BLaER1 treated with 17β-estradiol and CSF1 and Interleukin-3, amounts not matched to agents 10 nM and 100 nM (cell line): ENCODE measurements at regions not wholly inside any gene's neighbourhood (a gene's known extent, or its start where the extent isn't known, plus 50 kb on each side); places are given as distances from the start of the nearest gene placed in this dataset.
"Not testable (repeated sequence)": the region's sequence is repeated elsewhere in the genome, so short reads cannot be mapped to it uniquely, and the experiment has no call there.

Source experiments
- H3K27ac ChIP-seq, 11 experiments: shearing (Covaris generic); formaldehyde crosslinking; 2 replicates each; pipeline ENCODE4 v1.8.1; 2022
- H3K27me3 ChIP-seq, 11 experiments: shearing (Covaris generic); formaldehyde crosslinking; 2 replicates each; pipeline ENCODE4 v1.8.1; 2022
- H3K36me3 ChIP-seq, 11 experiments: shearing (Covaris generic); formaldehyde crosslinking; 2 replicates each; pipeline ENCODE4 v1.8.1; 2022
- H3K4me1 ChIP-seq, 10 experiments: shearing (Covaris generic); formaldehyde crosslinking; 2 replicates each; pipeline ENCODE4 v1.8.1; 2022
- H3K4me2 ChIP-seq, 11 experiments: shearing (Covaris generic); formaldehyde crosslinking; 2 replicates each; pipeline ENCODE4 v1.8.1; 2022
- H3K4me3 ChIP-seq, 10 experiments: shearing (Covaris generic); formaldehyde crosslinking; 2 replicates each; pipeline ENCODE4 v1.8.1; 2022
- H3K9ac ChIP-seq, 11 experiments: shearing (Covaris generic); formaldehyde crosslinking; 2 replicates each; pipeline ENCODE4 v1.8.1; 2022
- H3K9me3 ChIP-seq, 11 experiments: shearing (Covaris generic); formaldehyde crosslinking; replicated peaks in 1 of 11; 2 replicates each; pipeline ENCODE4 v1.8.1; 2022
- H4K20me1 ChIP-seq, 11 experiments: shearing (Covaris generic); formaldehyde crosslinking; 2 replicates each; pipeline ENCODE4 v1.8.1; 2022
- Cebpa-rat ChIP-seq, 11 experiments: shearing (Covaris generic); IDR thresholded peaks; 2 replicates each; pipeline ENCODE4 v1.8.1; 2022

- Histone ChIP-seq H3K4me3 (no peak overlapping the region), H4K20me1 (peaks cover 0 to 21% (median 0%) of the 10 kb centered on the region in 11 experiments; a peak in 6 of 22 replicates), H3K4me1 (no peaks in the 10 kb centered on the region), H3K9me3 (no peaks in the 10 kb centered on the region), H3K36me3 (no peaks in the 10 kb centered on the region), H3K27ac (no peak overlapping the region), H3K9ac (no peak overlapping the region), H3K4me2 (no peak overlapping the region), H3K27me3 (peaks cover 0 to 97% (median 19%) of the 10 kb centered on the region in 11 experiments; a peak in 11 of 22 replicates)
- TF ChIP-seq Cebpa-rat (IDR thresholded peaks at IDR 0.05) = no peak
Measured at GRCh38 chr5:92548346-92548745, 1032.7 kb downstream of the NR2F1-AS1 start.

- no peak for TF ChIP-seq Cebpa-rat (IDR thresholded peaks at IDR 0.05)
- no peak overlapping the region for H3K27ac ChIP-seq
- peaks cover 0 to 13% (median 0%) of the 10 kb centered on the region in 11 experiments; a peak in 8 of 22 replicates for H3K9me3 ChIP-seq
- H3K4me3 ChIP-seq = no peak overlapping the region
- no peaks in the 10 kb centered on the region for H3K4me1 ChIP-seq
- H3K4me2 ChIP-seq = no peak overlapping the region
- no peaks in the 10 kb centered on the region for H3K36me3 ChIP-seq
- no peak overlapping the region for H3K9ac ChIP-seq
- H3K27me3 ChIP-seq = peaks cover 0 to 99% (median 3%) of the 10 kb centered on the region in 11 experiments; a peak in 11 of 22 replicates
- peaks cover 0 to 12% (median 0%) of the 10 kb centered on the region in 11 experiments; a peak in 5 of 22 replicates for H4K20me1 ChIP-seq
Measured at GRCh38 chr5:92544596-92544995, 1036.4 kb downstream of the NR2F1-AS1 start.

DNA sequence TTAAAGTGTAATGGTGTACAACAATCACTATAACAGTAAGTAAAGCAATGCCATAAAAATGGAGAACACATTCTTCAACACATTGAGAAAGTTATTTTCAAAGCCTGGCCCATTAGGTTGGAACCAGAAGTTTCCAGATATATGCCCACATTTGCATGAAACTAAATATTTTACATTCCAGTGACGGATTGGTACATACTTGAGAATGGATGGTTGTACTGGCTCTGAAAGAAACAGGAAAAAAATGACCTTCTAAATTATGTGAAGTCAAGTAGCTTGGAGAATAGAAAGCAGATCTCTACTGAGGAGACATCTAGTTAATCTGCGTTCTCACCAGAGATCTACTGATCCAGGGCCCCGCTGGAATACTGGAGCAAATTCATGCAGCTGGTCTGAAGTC lies 1037.0 kb downstream of the NR2F1-AS1 start:
- no peak overlapping the region for H3K4me2 ChIP-seq
- no peaks in the 10 kb centered on the region for H3K4me1 ChIP-seq
- no peak overlapping the region for H3K4me3 ChIP-seq
- H3K9ac ChIP-seq = no peak overlapping the region
- H3K27ac ChIP-seq = no peak overlapping the region
- H4K20me1 ChIP-seq = peaks cover 0 to 12% (median 0%) of the 10 kb centered on the region in 11 experiments; a peak in 5 of 22 replicates
- H3K27me3 ChIP-seq = peaks cover 0 to 99% (median 0%) of the 10 kb centered on the region in 11 experiments; a peak in 10 of 22 replicates
- no peak for TF ChIP-seq Cebpa-rat (IDR thresholded peaks at IDR 0.05)
- peaks cover 0 to 13% (median 0%) of the 10 kb centered on the region in 11 experiments; a peak in 8 of 22 replicates for H3K9me3 ChIP-seq
- H3K36me3 ChIP-seq = no peaks in the 10 kb centered on the region

DNA sequence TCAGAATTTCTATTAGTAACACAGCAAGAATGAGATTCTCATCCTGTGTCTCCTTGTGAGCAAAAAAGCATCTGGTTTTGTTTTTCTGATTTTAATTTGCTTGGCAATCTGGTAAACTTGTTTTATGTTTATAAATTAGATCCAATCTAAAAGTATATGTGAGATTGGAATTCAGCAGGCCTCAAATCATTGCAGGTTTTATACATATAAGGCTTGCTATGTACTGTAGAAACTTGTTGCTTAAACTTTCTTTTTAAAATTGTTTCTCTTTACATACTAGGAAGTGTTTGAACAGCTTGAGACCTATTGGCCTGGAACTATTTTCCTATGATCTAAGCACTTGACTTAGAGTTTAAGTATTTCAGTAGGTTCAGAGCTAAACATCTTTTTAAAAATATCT lies 1037.8 kb downstream of the NR2F1-AS1 start:
- Histone ChIP-seq H3K9ac (no peak overlapping the region), H3K4me3 (no peak overlapping the region), H3K27me3 (peaks cover 0 to 99% (median 0%) of the 10 kb centered on the region in 11 experiments; a peak in 10 of 22 replicates), H3K9me3 (peaks cover 0 to 13% (median 0%) of the 10 kb centered on the region in 11 experiments; a peak in 8 of 22 replicates), H3K4me1 (no peaks in the 10 kb centered on the region), H4K20me1 (peaks cover 0 to 12% (median 0%) of the 10 kb centered on the region in 11 experiments; a peak in 5 of 22 replicates), H3K27ac (no peak overlapping the region), H3K4me2 (no peak overlapping the region), H3K36me3 (no peaks in the 10 kb centered on the region)
- TF ChIP-seq Cebpa-rat (IDR thresholded peaks at IDR 0.05) = no peak

- H4K20me1 ChIP-seq = peaks cover 0 to 12% (median 0%) of the 10 kb centered on the region in 11 experiments; a peak in 5 of 22 replicates
- H3K27me3 ChIP-seq = peaks cover 0 to 99% (median 0%) of the 10 kb centered on the region in 11 experiments; a peak in 10 of 22 replicates
- H3K4me2 ChIP-seq, H3K4me3 ChIP-seq, H3K27ac ChIP-seq, H3K36me3 ChIP-seq, H3K4me1 ChIP-seq, H3K9ac ChIP-seq: not testable (repeated sequence)
- peaks cover 0 to 18% (median 0%) of the 10 kb centered on the region in 11 experiments; a peak in 8 of 22 replicates for H3K9me3 ChIP-seq
Measured at GRCh38 chr5:92542017-92542416, 1039.0 kb downstream of the NR2F1-AS1 start.

GRCh38 chr5:92527311-92528078 lies 1053.5 kb downstream of the NR2F1-AS1 start:
- Histone ChIP-seq H3K27me3 (peaks cover 0 to 65% (median 0%) of the 10 kb centered on the region in 11 experiments; a peak in 6 of 22 replicates), H3K27ac (no peak overlapping the region), H3K9me3 (no peaks in the 10 kb centered on the region), H3K9ac (no peak overlapping the region), H3K4me1 (peaks cover 0 to 2% (median 0%) of the 10 kb centered on the region in 10 experiments; a peak in 4 of 20 replicates), H3K4me3 (no peak overlapping the region), H4K20me1 (no peaks in the 10 kb centered on the region), H3K36me3 (no peaks in the 10 kb centered on the region), H3K4me2 (no peak overlapping the region)
- TF ChIP-seq Cebpa-rat (IDR thresholded peaks at IDR 0.05) = no peak

DNA sequence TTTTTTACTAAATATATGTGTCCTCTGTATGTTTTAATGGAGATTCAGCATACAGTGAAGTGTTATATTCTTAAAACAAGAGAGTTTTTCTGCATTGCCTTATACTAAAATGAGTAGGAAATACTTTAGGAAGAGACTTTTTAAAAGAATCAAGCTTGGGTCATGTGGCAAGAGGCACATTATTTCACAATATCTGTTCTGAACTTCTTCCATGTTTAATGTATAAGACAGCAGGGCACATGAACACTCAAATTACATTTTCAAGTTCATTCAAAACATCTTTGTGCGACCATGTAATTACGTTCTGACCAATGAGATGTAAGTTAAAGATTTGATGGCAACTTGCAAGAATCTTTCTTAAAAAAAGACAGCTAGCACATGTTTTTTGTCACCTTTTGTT lies 1055.9 kb downstream of the NR2F1-AS1 start:
- H3K9me3 ChIP-seq = no peaks in the 10 kb centered on the region
- no peaks in the 10 kb centered on the region for H4K20me1 ChIP-seq
- H3K9ac ChIP-seq = no peak overlapping the region
- no peak overlapping the region for H3K27ac ChIP-seq
- H3K4me2 ChIP-seq = no peak overlapping the region
- TF ChIP-seq Cebpa-rat (IDR thresholded peaks at IDR 0.05) = no peak
- H3K4me3 ChIP-seq = no peak overlapping the region
- no peaks in the 10 kb centered on the region for H3K4me1 ChIP-seq
- H3K36me3 ChIP-seq = no peaks in the 10 kb centered on the region
- H3K27me3 ChIP-seq = peaks cover 0 to 60% (median 0%) of the 10 kb centered on the region in 11 experiments; a peak in 6 of 22 replicates

- Histone ChIP-seq H3K4me2 (no peak overlapping the region), H3K4me3 (no peak overlapping the region), H3K9me3 (no peaks in the 10 kb centered on the region), H3K9ac (no peak overlapping the region), H3K4me1 (no peaks in the 10 kb centered on the region), H3K36me3 (no peaks in the 10 kb centered on the region), H3K27me3 (peaks cover 0 to 29% (median 0%) of the 10 kb centered on the region in 11 experiments; a peak in 4 of 22 replicates), H4K20me1 (no peaks in the 10 kb centered on the region), H3K27ac (no peak overlapping the region)
- TF ChIP-seq Cebpa-rat (IDR thresholded peaks at IDR 0.05) = no peak
Measured at GRCh38 chr5:92519811-92520632, 1061.0 kb downstream of the NR2F1-AS1 start.

DNA sequence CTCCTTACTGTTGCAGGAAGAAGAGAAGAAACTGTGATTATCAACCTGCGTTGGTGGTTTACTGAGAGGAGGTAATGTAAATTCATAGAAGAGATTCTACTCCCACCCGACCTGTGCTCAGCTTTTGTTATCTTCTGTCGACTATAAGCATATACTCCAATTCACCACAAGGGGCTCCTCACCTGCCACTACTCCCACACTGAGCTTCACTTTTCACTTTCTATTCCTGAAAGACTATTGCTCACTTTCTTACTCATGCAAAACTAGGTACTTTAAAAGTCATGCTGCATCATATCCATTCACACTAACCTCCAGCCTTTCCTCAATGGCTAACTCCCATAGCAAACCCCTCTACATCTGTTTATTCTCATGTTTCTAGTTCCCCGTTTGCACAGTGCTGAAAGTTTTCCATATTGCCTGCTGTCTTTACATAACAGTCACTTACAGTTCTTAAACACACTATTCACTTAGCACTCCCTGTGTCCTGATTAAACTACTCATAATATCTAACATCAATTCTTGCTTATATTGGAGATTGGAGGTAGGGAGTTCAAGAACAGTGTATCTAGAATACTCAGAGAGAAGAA lies 1062.6 kb downstream of the NR2F1-AS1 start:
- Histone ChIP-seq H3K36me3 (no peaks in the 10 kb centered on the region), H3K4me3 (no peak overlapping the region), H3K4me2 (no peak overlapping the region), H3K9ac (no peak overlapping the region), H3K27ac (no peak overlapping the region), H4K20me1 (no peaks in the 10 kb centered on the region), H3K9me3 (peaks cover 5 to 10% (median 8%) of the 10 kb centered on the region in 11 experiments), H3K27me3 (peaks cover 0 to 24% (median 0%) of the 10 kb centered on the region in 11 experiments; a peak in 4 of 22 replicates), H3K4me1 (no peaks in the 10 kb centered on the region)
- no peak for TF ChIP-seq Cebpa-rat (IDR thresholded peaks at IDR 0.05)
